HCT116 (cell line): ENCODE measurements at regions not wholly inside any gene's neighbourhood (a gene's known extent, or its start where the extent isn't known, plus 50 kb on each side); places are given as distances from the start of the nearest gene placed in this dataset.

Experiments
- ATAC-seq: fragments of 200-7000 bp; cut with Tn5 transposase; 2 replicates; pipeline ENCODE4 v1.9.1; 2020; ENCODE audit warnings: mild to moderate bottlenecking, moderate library complexity
- BruUV-seq: library from RNA; stranded (reverse); fragments of 400-500 nt; replicated peaks from 2 replicates; lab custom pipeline; 2021; lab: Mats Ljungman, UMichigan
- CTCF ChIA-PET: fragments of 300-600 bp; sonication (Branson Sonifier 250); formaldehyde crosslinking; loops from one replicate; lab custom pipeline; 2021; ENCODE audit warnings: antibody characterized with exemption; lab: Charles Lee
- POLR2A ChIA-PET: fragments of 300-600, 350-600 bp; sonication (Branson Sonifier 250); formaldehyde crosslinking; loops from one replicate; lab custom pipeline; 2021; ENCODE audit warnings: antibody characterized with exemption; lab: Charles Lee
- RAD21 ChIA-PET, 2 experiments: fragments of 300-600 bp; sonication (Branson Sonifier 250); formaldehyde crosslinking; loops; one replicate each; lab custom pipeline; 2023; ENCODE audit warnings: low total read pairs in 2 of 2; ENCODE audit not compliant: uncharacterized antibody in 2 of 2, unreplicated experiment in 2 of 2, low non-redundant PET in 1 of 2; lab: Charles Lee
- DNase-seq: peaks from one replicate; pipeline ENCODE4 v3.0.0-alpha.2; 2010; ENCODE audit warnings: low read depth, low spot score
- H2AFZ ChIP-seq: fragments of 200-600 bp; shearing (Covaris generic), sonication (generic); 2 replicates; pipeline ENCODE4 v1.6.1; 2017; ENCODE audit warnings: low read depth, mixed run types, mixed read lengths, antibody characterized with exemption, low read length; ENCODE audit not compliant: poor library complexity, severe bottlenecking
- H3K27ac ChIP-seq: 2 replicates; pipeline ENCODE4 v1.5.1; 2012; ENCODE audit warnings: low read depth, low read length
- H3K27me3 ChIP-seq: fragments of 200-600 bp; sonication (generic); 2 replicates; pipeline ENCODE4 v1.6.1; 2016; ENCODE audit warnings: mixed run types, low read length, mixed read lengths; ENCODE audit not compliant: insufficient read depth
- H3K36me3 ChIP-seq, 2 experiments: fragments of 200-500 bp in 1 of 2; fragments of 200-600 bp in 1 of 2; sonication (Bioruptor generic) in 1 of 2; sonication (generic) in 1 of 2; 2 replicates each; pipeline versions ENCODE4 v1.5.1 to v1.6.1; 2014 to 2016; ENCODE audit warnings: low read length in 2 of 2, inconsistent platforms in 1 of 2, mixed read lengths in 1 of 2, mixed run types in 1 of 2; ENCODE audit not compliant: insufficient read depth in 2 of 2, control insufficient read depth in 1 of 2
- H3K4me1 ChIP-seq, 2 experiments: fragments of 200-600 bp in 1 of 2; sonication (generic) in 1 of 2; 2 replicates each; pipeline versions ENCODE4 v1.5.1 to v1.6.1; 2012 to 2017; ENCODE audit warnings: low read length in 2 of 2, inconsistent platforms in 1 of 2, mild to moderate bottlenecking in 1 of 2, mixed read lengths in 1 of 2, mixed run types in 1 of 2, moderate library complexity in 1 of 2; ENCODE audit not compliant: insufficient read depth in 2 of 2, control insufficient read depth in 1 of 2
- H3K4me2 ChIP-seq: fragments of 200-600 bp; sonication (generic); 2 replicates; pipeline ENCODE4 v1.6.1; 2017; ENCODE audit warnings: mixed run types, low read length, mixed read lengths
- H3K4me3 ChIP-seq, 2 experiments: fragments of 200-600 bp in 1 of 2; sonication (generic) in 1 of 2; replicated peaks in 1 of 2; 2 replicates each; pipeline ENCODE4 v1.5.1; 2011 to 2016; ENCODE audit warnings: low read length in 2 of 2, control low read depth in 1 of 2, low read depth in 1 of 2, mild to moderate bottlenecking in 1 of 2, mixed read lengths in 1 of 2, mixed run types in 1 of 2
- H3K79me2 ChIP-seq: fragments of 200-600 bp; sonication (generic); 2 replicates; pipeline ENCODE4 v1.6.1; 2017; ENCODE audit warnings: mild to moderate bottlenecking, mixed run types, low read length, moderate library complexity, mixed read lengths; ENCODE audit not compliant: insufficient read depth
- H3K9ac ChIP-seq: fragments of 200-600 bp; sonication (generic); 2 replicates; pipeline ENCODE4 v1.6.1; 2016; ENCODE audit warnings: low read length, mixed read lengths
- H3K9me2 ChIP-seq: fragments of 200-600 bp; sonication (generic), shearing (Covaris generic); 2 replicates; pipeline ENCODE4 v1.6.1; 2017; ENCODE audit warnings: mixed run types, mild to moderate bottlenecking, moderate library complexity; ENCODE audit not compliant: insufficient read depth
- H3K9me3 ChIP-seq, 2 experiments: fragments of 200-500 bp in 1 of 2; fragments of 200-600 bp in 1 of 2; sonication (Bioruptor generic) in 1 of 2; sonication (generic) in 1 of 2; 2 replicates each; pipeline ENCODE4 v1.6.1; 2014 to 2017; ENCODE audit warnings: low read length in 2 of 2, mixed read lengths in 2 of 2, inconsistent platforms in 1 of 2, low read depth in 1 of 2, mild to moderate bottlenecking in 1 of 2, mixed run types in 1 of 2, moderate library complexity in 1 of 2; ENCODE audit not compliant: control insufficient read depth in 1 of 2, insufficient read depth in 1 of 2
- H4K20me1 ChIP-seq: fragments of 200-600 bp; sonication (generic), shearing (Covaris generic); 2 replicates; pipeline ENCODE4 v1.6.1; 2017; ENCODE audit warnings: mixed run types, mild to moderate bottlenecking, moderate library complexity; ENCODE audit not compliant: insufficient read depth
- EGR1 ChIP-seq: IDR thresholded peaks from 2 replicates; pipeline ENCODE4 v1.6.1; 2012; ENCODE audit warnings: low read depth
- ELF1 ChIP-seq: IDR thresholded peaks from 2 replicates; pipeline ENCODE4 v1.6.1; 2012; ENCODE audit warnings: low read depth, borderline replicate concordance
- JUND ChIP-seq: IDR thresholded peaks from 2 replicates; pipeline ENCODE4 v1.6.1; 2012
- POLR2A ChIP-seq: IDR thresholded peaks from 2 replicates; pipeline ENCODE4 v1.7.0; 2011; ENCODE audit warnings: borderline replicate concordance; ENCODE audit not compliant: insufficient read depth, insufficient read length; ENCODE audit errors: extremely low read depth
- POLR2AphosphoS5 ChIP-seq: IDR thresholded peaks from 2 replicates; pipeline ENCODE4 v1.6.1; 2011; ENCODE audit warnings: mild to moderate bottlenecking, low read depth, low read length, moderate library complexity
- SIN3A ChIP-seq: IDR thresholded peaks from 2 replicates; pipeline ENCODE4 v1.6.1; 2012; ENCODE audit warnings: low read depth
- intact Hi-C: fragments of 100-400 bp; cut with micrococcal nuclease; formaldehyde crosslinking; loops from 2 replicates; pipeline ENCODE4 v1.10.0; 2022
- TF ChIP-seq, protein P1 (sequence below): IDR thresholded peaks from 2 replicates; pipeline ENCODE4 v1.6.1; 2012; ENCODE audit warnings: low read depth
- TF ChIP-seq, protein P2 (sequence below): IDR thresholded peaks from 2 replicates; pipeline ENCODE4 v1.6.1; 2011; ENCODE audit warnings: mild to moderate bottlenecking, low read length, moderate library complexity; ENCODE audit not compliant: insufficient replicate concordance; ENCODE audit errors: extremely low read depth

DNA sequence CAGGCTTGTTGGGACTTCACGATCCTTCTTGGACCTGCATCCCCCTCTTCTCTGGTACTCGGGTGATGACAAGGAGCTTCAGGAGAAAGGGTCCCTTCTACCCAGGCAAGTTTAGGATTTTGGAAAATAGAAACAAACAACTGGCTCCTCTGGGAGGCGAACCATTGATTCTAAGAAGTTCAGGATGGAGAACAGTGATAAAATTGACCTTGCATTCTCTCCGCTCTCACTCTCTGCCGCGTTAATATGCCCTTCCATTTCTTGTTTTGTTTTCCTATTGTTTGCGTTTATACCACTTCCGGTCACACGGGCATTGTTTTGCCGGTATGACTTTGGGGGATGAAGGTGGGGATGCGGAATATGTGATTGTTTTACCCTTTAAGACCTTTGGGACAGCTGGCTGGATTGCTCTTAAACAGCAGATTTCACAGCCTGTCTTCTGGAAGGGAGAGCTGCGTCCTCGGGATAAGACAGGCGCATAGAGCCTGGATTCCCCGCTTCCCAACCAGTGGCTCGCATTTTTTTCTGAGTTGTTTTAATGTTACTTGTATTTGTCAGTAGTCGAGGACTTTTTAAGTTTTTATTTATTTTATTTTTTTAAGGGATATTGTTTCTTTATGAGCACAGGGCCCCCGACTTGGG is 144.3 kb upstream of the ZNF184 start:
- CTCF ChIA-PET, result interaction anchor here (1.4 to 3.1 kb wide), 3 partner anchors 9 to 135 kb away, joined by 5 to 18 read pairs (median 9); no protein-coding TSS in a partner anchor
- peak overlapping the region; percentile 51 for H3K27ac ChIP-seq
- POLR2A ChIA-PET, result interaction anchor here (1.7 kb wide), 1 partner anchor 8 kb away, joined by 6 read pairs; no protein-coding TSS in a partner anchor
- H3K9ac ChIP-seq, result peak overlapping the region; percentile 59
- peak overlapping the region; percentile 98 for H3K4me2 ChIP-seq
- H3K9me2 ChIP-seq, result no peaks in the 10 kb centered on the region
- H3K9me3 ChIP-seq, result no peaks in the 10 kb centered on the region
- intact Hi-C loops, result loop anchor here (5.0 to 10.0 kb wide), 2 partner anchors 135 to 278 kb away; a partner anchor contains a TSS
- RAD21 ChIA-PET, result interaction anchor here (0.7 to 0.8 kb wide), 2 partner anchors 109 to 278 kb away, joined by 3 read pairs; no protein-coding TSS in a partner anchor
- DNase-seq (no peak), ATAC-seq (peak; percentile 38)
- H4K20me1 ChIP-seq, result no peaks in the 10 kb centered on the region
- H3K27me3 ChIP-seq, result no peaks in the 10 kb centered on the region
- peak overlapping the region; percentile 45 to 60 for H3K4me3 ChIP-seq
- no peaks in the 10 kb centered on the region for H3K36me3 ChIP-seq
- H3K79me2 ChIP-seq, result no peaks in the 10 kb centered on the region
- H2AFZ ChIP-seq, result peak overlapping the region; percentile 99
- H3K4me1 ChIP-seq, result peaks cover 4 to 19% of the 10 kb centered on the region in 2 experiments; a peak in 2 of 4 replicates
- BruUV-seq, result no TSS peak
- no peak for TF ChIP-seq EGR1
- TF ChIP-seq ELF1, result no peak
- TF ChIP-seq, protein P1, sequence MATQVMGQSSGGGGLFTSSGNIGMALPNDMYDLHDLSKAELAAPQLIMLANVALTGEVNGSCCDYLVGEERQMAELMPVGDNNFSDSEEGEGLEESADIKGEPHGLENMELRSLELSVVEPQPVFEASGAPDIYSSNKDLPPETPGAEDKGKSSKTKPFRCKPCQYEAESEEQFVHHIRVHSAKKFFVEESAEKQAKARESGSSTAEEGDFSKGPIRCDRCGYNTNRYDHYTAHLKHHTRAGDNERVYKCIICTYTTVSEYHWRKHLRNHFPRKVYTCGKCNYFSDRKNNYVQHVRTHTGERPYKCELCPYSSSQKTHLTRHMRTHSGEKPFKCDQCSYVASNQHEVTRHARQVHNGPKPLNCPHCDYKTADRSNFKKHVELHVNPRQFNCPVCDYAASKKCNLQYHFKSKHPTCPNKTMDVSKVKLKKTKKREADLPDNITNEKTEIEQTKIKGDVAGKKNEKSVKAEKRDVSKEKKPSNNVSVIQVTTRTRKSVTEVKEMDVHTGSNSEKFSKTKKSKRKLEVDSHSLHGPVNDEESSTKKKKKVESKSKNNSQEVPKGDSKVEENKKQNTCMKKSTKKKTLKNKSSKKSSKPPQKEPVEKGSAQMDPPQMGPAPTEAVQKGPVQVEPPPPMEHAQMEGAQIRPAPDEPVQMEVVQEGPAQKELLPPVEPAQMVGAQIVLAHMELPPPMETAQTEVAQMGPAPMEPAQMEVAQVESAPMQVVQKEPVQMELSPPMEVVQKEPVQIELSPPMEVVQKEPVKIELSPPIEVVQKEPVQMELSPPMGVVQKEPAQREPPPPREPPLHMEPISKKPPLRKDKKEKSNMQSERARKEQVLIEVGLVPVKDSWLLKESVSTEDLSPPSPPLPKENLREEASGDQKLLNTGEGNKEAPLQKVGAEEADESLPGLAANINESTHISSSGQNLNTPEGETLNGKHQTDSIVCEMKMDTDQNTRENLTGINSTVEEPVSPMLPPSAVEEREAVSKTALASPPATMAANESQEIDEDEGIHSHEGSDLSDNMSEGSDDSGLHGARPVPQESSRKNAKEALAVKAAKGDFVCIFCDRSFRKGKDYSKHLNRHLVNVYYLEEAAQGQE, result no peak
- no peak for TF ChIP-seq JUND
- TF ChIP-seq POLR2A, result peak; percentile 36
- TF ChIP-seq, protein P2, sequence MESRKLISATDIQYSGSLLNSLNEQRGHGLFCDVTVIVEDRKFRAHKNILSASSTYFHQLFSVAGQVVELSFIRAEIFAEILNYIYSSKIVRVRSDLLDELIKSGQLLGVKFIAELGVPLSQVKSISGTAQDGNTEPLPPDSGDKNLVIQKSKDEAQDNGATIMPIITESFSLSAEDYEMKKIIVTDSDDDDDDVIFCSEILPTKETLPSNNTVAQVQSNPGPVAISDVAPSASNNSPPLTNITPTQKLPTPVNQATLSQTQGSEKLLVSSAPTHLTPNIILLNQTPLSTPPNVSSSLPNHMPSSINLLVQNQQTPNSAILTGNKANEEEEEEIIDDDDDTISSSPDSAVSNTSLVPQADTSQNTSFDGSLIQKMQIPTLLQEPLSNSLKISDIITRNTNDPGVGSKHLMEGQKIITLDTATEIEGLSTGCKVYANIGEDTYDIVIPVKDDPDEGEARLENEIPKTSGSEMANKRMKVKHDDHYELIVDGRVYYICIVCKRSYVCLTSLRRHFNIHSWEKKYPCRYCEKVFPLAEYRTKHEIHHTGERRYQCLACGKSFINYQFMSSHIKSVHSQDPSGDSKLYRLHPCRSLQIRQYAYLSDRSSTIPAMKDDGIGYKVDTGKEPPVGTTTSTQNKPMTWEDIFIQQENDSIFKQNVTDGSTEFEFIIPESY, result no peak
- no peak for TF ChIP-seq SIN3A
- no peak for TF ChIP-seq POLR2AphosphoS5
